Hematopoietic multipotent progenitor cell (in vitro differentiated cells): ENCODE measurements at regions not wholly inside any gene's neighbourhood (a gene's known extent, or its start where the extent isn't known, plus 50 kb on each side); places are given as distances from the start of the nearest gene placed in this dataset.
"Not testable (repeated sequence)": the region's sequence is repeated elsewhere in the genome, so short reads cannot be mapped to it uniquely, and the experiment has no call there.

Experiments used
- DNase-seq, 3 donors: peaks; one replicate each; pipeline ENCODE4 v3.0.0-alpha.2; 2011 to 2015; ENCODE audit warnings: low read depth in 2 of 3, low spot score in 2 of 3

- DNase-seq = no peak
Measured at GRCh38 chr11:91560434-91560833, 664.2 kb upstream of the FAT3 start.

GRCh38 chr11:91538065-91538464, 686.6 kb upstream of the FAT3 start:
- no peak for DNase-seq

GRCh38 chr11:91536366-91536765, 688.3 kb upstream of the FAT3 start:
- no peak for DNase-seq

- no peak for DNase-seq
Measured at GRCh38 chr11:91528965-91529364, 695.7 kb upstream of the FAT3 start.

- no peak for DNase-seq
Measured at GRCh38 chr11:91527380-91528030, 697.1 kb upstream of the FAT3 start.

GRCh38 chr11:91513734-91514133, 710.9 kb upstream of the FAT3 start:
- no peak for DNase-seq

- DNase-seq = no peak
Measured at GRCh38 chr11:91497847-91498246, 726.8 kb upstream of the FAT3 start.

GRCh38 chr11:91495837-91496236, 728.8 kb upstream of the FAT3 start:
- no peak for DNase-seq

GRCh38 chr11:91489989-91490388, 734.6 kb upstream of the FAT3 start:
- no peak for DNase-seq

GRCh38 chr11:91483956-91484355, 740.7 kb upstream of the FAT3 start:
- not testable (repeated sequence) for DNase-seq

GRCh38 chr11:91481875-91482274, 742.7 kb upstream of the FAT3 start:
- not testable (repeated sequence) for DNase-seq

GRCh38 chr11:91470656-91471055, 754.0 kb upstream of the FAT3 start:
- DNase-seq = no peak

GRCh38 chr11:91459840-91460239, 764.8 kb upstream of the FAT3 start:
- no peak for DNase-seq

GRCh38 chr11:91446267-91446666, 778.4 kb upstream of the FAT3 start:
- no peak for DNase-seq

GRCh38 chr11:91435694-91436395, 788.8 kb upstream of the FAT3 start:
- DNase-seq = no peak

- no peak for DNase-seq
Measured at GRCh38 chr11:91433284-91434010, 791.2 kb upstream of the FAT3 start.

GRCh38 chr11:91421641-91422040, 803.0 kb upstream of the FAT3 start:
- no peak for DNase-seq

GRCh38 chr11:91407842-91408241, 816.8 kb upstream of the FAT3 start:
- no peak for DNase-seq

- no peak for DNase-seq
Measured at GRCh38 chr11:91406009-91406408, 818.6 kb upstream of the FAT3 start.

GRCh38 chr11:91404344-91404743, 820.3 kb upstream of the FAT3 start:
- no peak for DNase-seq

GRCh38 chr11:91397134-91397468, 827.5 kb upstream of the FAT3 start:
- no peak for DNase-seq
